Thoracic aorta (tissue), 2 donors: ENCODE measurements at regions not wholly inside any gene's neighbourhood (a gene's known extent, or its start where the extent isn't known, plus 50 kb on each side); places are given as distances from the start of the nearest gene placed in this dataset.
"Not testable (repeated sequence)": the region's sequence is repeated elsewhere in the genome, so short reads cannot be mapped to it uniquely, and the experiment has no call there.

ENCODE experiments used
- ATAC-seq: fragments of 150-250 bp; one replicate; pipeline ENCODE4 v1.8.0; 2017; ENCODE audit warnings: low read depth; ENCODE audit not compliant: insufficient number of reproducible peaks, low FRiP score
- DNase-seq: peaks from one replicate; pipeline ENCODE4 v3.0.0-alpha.2; 2020; ENCODE audit warnings: low spot score
- H3K27ac ChIP-seq, 2 donors: fragments of 200-600 bp; sonication (generic); 1 replicate in 1 of 2; 2 replicates in 1 of 2; pipeline ENCODE4 v1.5.1; 2016; ENCODE audit warnings: mild to moderate bottlenecking in 2 of 2, moderate library complexity in 2 of 2
- H3K27me3 ChIP-seq: fragments of 200-600 bp; sonication (generic); replicated peaks from 2 replicates; pipeline ENCODE4 v1.6.0; 2016; ENCODE audit warnings: mild to moderate bottlenecking; ENCODE audit not compliant: insufficient read depth
- H3K36me3 ChIP-seq: fragments of 200-600 bp; sonication (generic); one replicate; pipeline ENCODE4 v1.5.1; 2016
- H3K4me1 ChIP-seq, 2 donors: fragments of 200-600 bp; sonication (generic); 1 replicate in 1 of 2; 2 replicates in 1 of 2; pipeline versions ENCODE4 v1.5.1 to v1.6.0; 2016; ENCODE audit warnings: low read depth in 2 of 2, mild to moderate bottlenecking in 1 of 2; ENCODE audit not compliant: control insufficient read depth in 1 of 2
- H3K4me3 ChIP-seq: fragments of 200-600 bp; sonication (generic); 2 replicates; pipeline ENCODE4 v1.5.1; 2016; ENCODE audit warnings: mild to moderate bottlenecking
- H3K9me3 ChIP-seq: fragments of 200-600 bp; sonication (generic); 2 replicates; pipeline ENCODE4 v1.5.1; 2016
- CTCF ChIP-seq: fragments of 200-600 bp; sonication (generic); IDR thresholded peaks from one replicate; pipeline ENCODE4 v1.5.1; 2019; ENCODE audit warnings: antibody characterized with exemption

- ATAC-seq (no peak), DNase-seq (no peak)
- no peaks in the 10 kb centered on the region for H3K36me3 ChIP-seq
These were observed 196.1 kb upstream of the THRB start for GRCh38 chr3:24690777-24691176.

GRCh38 chr3:24699078-24699477, 204.4 kb upstream of the THRB start:
- not testable (repeated sequence) for H3K27me3 ChIP-seq, H3K4me1 ChIP-seq

More at GRCh38 chr3:24690777-24691176, 196.1 kb upstream of the THRB start:
- H3K4me3 ChIP-seq, result no peak overlapping the region
- peaks cover 4 to 16% of the 10 kb centered on the region in 2 donors for H3K4me1 ChIP-seq
- H3K27me3 ChIP-seq, result no peaks in the 10 kb centered on the region
- H3K27ac ChIP-seq, result no peak overlapping the region
- TF ChIP-seq CTCF, result no peak
- H3K9me3 ChIP-seq, result no peaks in the 10 kb centered on the region

GRCh38 chr3:24704496-24704895, 209.8 kb upstream of the THRB start:
- no peaks in the 10 kb centered on the region for H3K27me3 ChIP-seq
- ATAC-seq (peak; percentile 21), DNase-seq (no peak)
- no peak overlapping the region for H3K4me3 ChIP-seq
- TF ChIP-seq CTCF, result no peak
- H3K27ac ChIP-seq, result no peak overlapping the region
- no peaks in the 10 kb centered on the region for H3K9me3 ChIP-seq
- H3K36me3 ChIP-seq, result no peaks in the 10 kb centered on the region
- H3K4me1 ChIP-seq, result no peaks in the 10 kb centered on the region

More at GRCh38 chr3:24699078-24699477, 204.4 kb upstream of the THRB start:
- not testable (repeated sequence) for H3K9me3 ChIP-seq, ATAC-seq, DNase-seq, H3K4me3 ChIP-seq, H3K36me3 ChIP-seq, H3K27ac ChIP-seq

GRCh38 chr3:24707936-24708335, 213.3 kb upstream of the THRB start:
- no peaks in the 10 kb centered on the region for H3K36me3 ChIP-seq
- ATAC-seq (no peak), DNase-seq (no peak)
- peaks cover 6 to 13% of the 10 kb centered on the region in 2 donors for H3K4me1 ChIP-seq
- no peak overlapping the region for H3K27ac ChIP-seq
- no peak for TF ChIP-seq CTCF
- no peak overlapping the region for H3K4me3 ChIP-seq
- no peaks in the 10 kb centered on the region for H3K9me3 ChIP-seq
- H3K27me3 ChIP-seq, result no peaks in the 10 kb centered on the region

GRCh38 chr3:24709956-24710355, 215.3 kb upstream of the THRB start:
- DNase-seq, result no peak
- no peak overlapping the region for H3K4me3 ChIP-seq
- no peak overlapping the region for H3K27ac ChIP-seq
- H3K27me3 ChIP-seq, result no peaks in the 10 kb centered on the region
- no peak for ATAC-seq
- H3K4me1 ChIP-seq, result peaks cover 20 to 33% of the 10 kb centered on the region in 2 donors
- H3K36me3 ChIP-seq, result no peaks in the 10 kb centered on the region
- no peak for TF ChIP-seq CTCF
- no peaks in the 10 kb centered on the region for H3K9me3 ChIP-seq

- Histone ChIP-seq H3K9me3 (no peaks in the 10 kb centered on the region), H3K27me3 (no peaks in the 10 kb centered on the region), H3K36me3 (no peaks in the 10 kb centered on the region), H3K4me1 (peaks cover 20 to 33% of the 10 kb centered on the region in 2 donors), H3K27ac (peak overlapping the region; percentile 21 to 68), H3K4me3 (peak overlapping the region; percentile 36)
- DNase-seq (no peak), ATAC-seq (no peak)
- TF ChIP-seq CTCF, result no peak
These were observed 218.9 kb upstream of the THRB start for GRCh38 chr3:24713516-24713915.
